A673 (cell line): ENCODE measurements at regions not wholly inside any gene's neighbourhood (a gene's known extent, or its start where the extent isn't known, plus 50 kb on each side); places are given as distances from the start of the nearest gene placed in this dataset.

Experiments
- EZH2 ChIP-seq: fragments of 200-600 bp; sonication (generic); IDR thresholded peaks from 2 replicates; pipeline ENCODE4 v1.6.1; 2017; ENCODE audit warnings: borderline replicate concordance, low read depth, mild to moderate bottlenecking, mixed read lengths, antibody characterized with exemption, low read length; ENCODE audit not compliant: poor library complexity, severe bottlenecking
- TF ChIP-seq, protein P1 (sequence below): fragments of 300-800, 200-600 bp; sonication (generic); conservative IDR thresholded peaks from 2 replicates; pipeline ENCODE4 v1.5.1; 2017; ENCODE audit warnings: low read depth, mild to moderate bottlenecking, antibody characterized with exemption, low read length, moderate library complexity, mixed read lengths

DNA sequence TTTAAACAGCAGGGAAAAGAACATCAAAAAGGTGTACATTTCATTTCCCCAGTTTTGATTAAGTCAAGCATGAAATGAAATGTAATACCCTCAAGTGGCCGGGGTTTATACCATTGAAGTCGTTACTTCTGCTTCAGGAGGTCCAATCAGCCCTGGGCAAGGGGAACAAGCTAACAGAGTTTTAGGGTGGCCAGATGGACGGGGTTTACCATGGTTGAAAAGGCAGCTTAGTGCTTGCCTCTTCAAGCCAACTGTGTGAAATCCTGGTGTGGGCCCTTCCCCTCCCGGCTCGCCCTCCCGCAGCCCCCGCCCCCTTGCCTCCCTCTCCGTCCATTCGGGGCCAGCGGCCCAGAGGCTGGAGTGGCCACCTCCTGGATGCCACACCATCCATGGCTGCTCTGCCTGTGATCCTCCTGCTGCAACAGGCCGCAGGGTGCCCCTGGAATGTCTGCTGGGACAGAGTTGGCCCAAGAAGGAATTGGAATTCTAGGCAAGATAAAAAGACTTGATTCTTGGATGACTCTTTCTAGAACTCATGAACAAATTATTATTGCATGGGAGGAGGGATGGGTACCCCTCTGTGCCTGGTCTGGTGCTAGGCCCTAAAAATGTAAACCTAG lies 296.2 kb upstream of the IRX3 start:
- TF ChIP-seq, protein P1, sequence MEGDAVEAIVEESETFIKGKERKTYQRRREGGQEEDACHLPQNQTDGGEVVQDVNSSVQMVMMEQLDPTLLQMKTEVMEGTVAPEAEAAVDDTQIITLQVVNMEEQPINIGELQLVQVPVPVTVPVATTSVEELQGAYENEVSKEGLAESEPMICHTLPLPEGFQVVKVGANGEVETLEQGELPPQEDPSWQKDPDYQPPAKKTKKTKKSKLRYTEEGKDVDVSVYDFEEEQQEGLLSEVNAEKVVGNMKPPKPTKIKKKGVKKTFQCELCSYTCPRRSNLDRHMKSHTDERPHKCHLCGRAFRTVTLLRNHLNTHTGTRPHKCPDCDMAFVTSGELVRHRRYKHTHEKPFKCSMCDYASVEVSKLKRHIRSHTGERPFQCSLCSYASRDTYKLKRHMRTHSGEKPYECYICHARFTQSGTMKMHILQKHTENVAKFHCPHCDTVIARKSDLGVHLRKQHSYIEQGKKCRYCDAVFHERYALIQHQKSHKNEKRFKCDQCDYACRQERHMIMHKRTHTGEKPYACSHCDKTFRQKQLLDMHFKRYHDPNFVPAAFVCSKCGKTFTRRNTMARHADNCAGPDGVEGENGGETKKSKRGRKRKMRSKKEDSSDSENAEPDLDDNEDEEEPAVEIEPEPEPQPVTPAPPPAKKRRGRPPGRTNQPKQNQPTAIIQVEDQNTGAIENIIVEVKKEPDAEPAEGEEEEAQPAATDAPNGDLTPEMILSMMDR, result no peak
- no peak for TF ChIP-seq EZH2
